Stimulated activated naive B cell treated with anti-CD40 and anti-IgM and Interleukin-4, amounts not matched to agents 10 μg/mL and 1 μg/mL and 100 μg/mL, for 72 hours (primary cell): ENCODE measurements at regions not wholly inside any gene's neighbourhood (a gene's known extent, or its start where the extent isn't known, plus 50 kb on each side); places are given as distances from the start of the nearest gene placed in this dataset.
"Not testable (repeated sequence)": the region's sequence is repeated elsewhere in the genome, so short reads cannot be mapped to it uniquely, and the experiment has no call there.

Source experiments
- ATAC-seq, 2 donors: fragments of 150-1000 bp; cut with Tn5 transposase; replicated peaks; 2 replicates each; pipeline ENCODE4 v1.10.0; 2021; ENCODE audit warnings: moderate library complexity in 1 of 2
- DNase-seq: peaks from one replicate; pipeline ENCODE4 v3.0.0; 2021
- H3K27ac Mint-ChIP-seq: one replicate; pipeline ENCODE4 v1.8.0; 2022; ENCODE audit warnings: mild to moderate bottlenecking, mixed read lengths
- H3K27me3 Mint-ChIP-seq, 2 donors: one replicate each; pipeline ENCODE4 v1.8.0; 2022; ENCODE audit warnings: mixed read lengths in 2 of 2
- H3K36me3 Mint-ChIP-seq, 2 donors: one replicate each; pipeline ENCODE4 v1.8.0; 2022; ENCODE audit warnings: mixed read lengths in 2 of 2, mild to moderate bottlenecking in 1 of 2
- H3K4me1 Mint-ChIP-seq, 2 donors: one replicate each; pipeline ENCODE4 v1.8.0; 2022; ENCODE audit warnings: mixed read lengths in 2 of 2, mild to moderate bottlenecking in 1 of 2
- H3K4me3 Mint-ChIP-seq, 2 donors: one replicate each; pipeline ENCODE4 v1.8.0; 2022; ENCODE audit warnings: mild to moderate bottlenecking in 2 of 2, mixed read lengths in 2 of 2, moderate library complexity in 1 of 2
- H3K9me3 Mint-ChIP-seq, 2 donors: one replicate each; pipeline ENCODE4 v1.8.0; 2022; ENCODE audit warnings: mixed read lengths in 2 of 2, mild to moderate bottlenecking in 1 of 2

DNA sequence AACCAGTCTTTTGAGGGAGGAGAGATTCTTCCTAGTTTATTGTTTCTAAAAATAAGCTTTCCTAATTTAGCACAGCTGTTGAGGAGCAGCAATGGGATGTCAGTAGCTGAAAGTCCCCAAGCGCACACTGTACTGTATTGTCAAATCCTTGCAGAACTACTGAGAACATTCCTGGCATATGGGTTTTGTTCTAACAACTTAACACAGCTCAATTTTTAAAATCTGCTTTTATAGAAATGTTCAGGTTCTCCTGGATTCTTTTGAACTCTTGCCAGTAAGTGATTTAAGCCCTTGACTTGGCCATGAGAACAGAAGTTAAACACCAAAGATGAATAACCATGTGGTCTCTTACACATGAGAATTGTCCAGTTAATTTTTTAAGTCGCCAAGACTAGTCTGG lies 218.6 kb downstream of the FAT3 start:
- DNase-seq: no peak

GRCh38 chr11:92447586-92447985 lies 223.0 kb downstream of the FAT3 start:
- Mint-ChIP-seq H3K27me3 (peaks cover 0 to 4% of the 10 kb centered on the region in 2 donors), H3K36me3 (no peaks in the 10 kb centered on the region), H3K9me3 (no peaks in the 10 kb centered on the region), H3K4me3 (no peak overlapping the region), H3K4me1 (peaks cover 0 to 2% of the 10 kb centered on the region in 2 donors), H3K27ac (no peak overlapping the region)
- no peak for DNase-seq
- ATAC-seq: no peak

More for the DNA sequence above, 218.6 kb downstream of the FAT3 start:
- no peak overlapping the region for H3K4me3 Mint-ChIP-seq
- no peaks in the 10 kb centered on the region for H3K9me3 Mint-ChIP-seq
- H3K27ac Mint-ChIP-seq: no peak overlapping the region
- H3K4me1 Mint-ChIP-seq: no peaks in the 10 kb centered on the region
- ATAC-seq: no peak
- H3K36me3 Mint-ChIP-seq: no peaks in the 10 kb centered on the region
- H3K27me3 Mint-ChIP-seq: peaks cover 0 to 4% of the 10 kb centered on the region in 2 donors

- no peak overlapping the region for H3K27ac Mint-ChIP-seq
- DNase-seq: no peak
- no peak for ATAC-seq
- H3K27me3 Mint-ChIP-seq: no peaks in the 10 kb centered on the region
- H3K4me1 Mint-ChIP-seq: peaks cover 0 to 2% of the 10 kb centered on the region in 2 donors
- no peaks in the 10 kb centered on the region for H3K9me3 Mint-ChIP-seq
- H3K4me3 Mint-ChIP-seq: no peak overlapping the region
- no peaks in the 10 kb centered on the region for H3K36me3 Mint-ChIP-seq
These were observed 224.6 kb downstream of the FAT3 start for GRCh38 chr11:92449222-92449621.

GRCh38 chr11:92449780-92450179 lies 225.2 kb downstream of the FAT3 start:
- H3K27me3 Mint-ChIP-seq: no peaks in the 10 kb centered on the region
- no peak overlapping the region for H3K27ac Mint-ChIP-seq
- H3K36me3 Mint-ChIP-seq: no peaks in the 10 kb centered on the region
- DNase-seq (no peak), ATAC-seq (peak; percentile 76 to 81)
- H3K4me3 Mint-ChIP-seq: no peak overlapping the region
- H3K9me3 Mint-ChIP-seq: no peaks in the 10 kb centered on the region
- H3K4me1 Mint-ChIP-seq: peaks cover 0 to 2% of the 10 kb centered on the region in 2 donors

DNA sequence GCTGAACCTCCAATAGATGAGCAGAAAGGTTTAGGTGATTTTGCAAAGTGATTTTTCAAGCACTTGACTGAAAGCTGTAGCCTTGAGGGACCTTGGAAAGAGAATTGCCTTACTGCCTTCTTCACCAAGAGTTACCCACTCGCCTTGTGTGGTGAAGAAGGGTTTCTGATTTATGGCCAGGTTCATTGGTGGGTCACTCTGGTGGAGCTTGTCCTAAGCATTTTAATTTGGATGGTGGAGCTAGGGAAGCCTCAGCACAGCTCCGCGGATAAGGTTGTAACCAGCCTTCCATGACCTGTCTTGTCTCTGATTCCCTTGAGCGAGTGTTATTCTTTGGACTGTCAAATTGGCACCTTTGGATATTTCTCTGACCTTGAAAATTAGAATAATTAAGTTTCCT lies 226.4 kb downstream of the FAT3 start:
- ATAC-seq (no peak), DNase-seq (no peak)
- H3K9me3 Mint-ChIP-seq: no peaks in the 10 kb centered on the region
- H3K4me3 Mint-ChIP-seq: no peak overlapping the region
- peaks cover 0 to 2% of the 10 kb centered on the region in 2 donors for H3K4me1 Mint-ChIP-seq
- no peaks in the 10 kb centered on the region for H3K36me3 Mint-ChIP-seq
- no peaks in the 10 kb centered on the region for H3K27me3 Mint-ChIP-seq
- no peak overlapping the region for H3K27ac Mint-ChIP-seq

GRCh38 chr11:92453055-92453454 lies 228.4 kb downstream of the FAT3 start:
- H3K27ac Mint-ChIP-seq: no peak overlapping the region
- H3K36me3 Mint-ChIP-seq: no peaks in the 10 kb centered on the region
- peaks cover 0 to 2% of the 10 kb centered on the region in 2 donors for H3K4me1 Mint-ChIP-seq
- H3K27me3 Mint-ChIP-seq: no peaks in the 10 kb centered on the region
- ATAC-seq: peak; percentile 51 to 54
- no peaks in the 10 kb centered on the region for H3K9me3 Mint-ChIP-seq
- no peak for DNase-seq
- H3K4me3 Mint-ChIP-seq: no peak overlapping the region

- no peaks in the 10 kb centered on the region for H3K27me3 Mint-ChIP-seq
- DNase-seq (no peak), ATAC-seq (no peak)
- H3K36me3 Mint-ChIP-seq: no peaks in the 10 kb centered on the region
- no peak overlapping the region for H3K27ac Mint-ChIP-seq
- H3K9me3 Mint-ChIP-seq: no peaks in the 10 kb centered on the region
- H3K4me3 Mint-ChIP-seq: no peak overlapping the region
- no peaks in the 10 kb centered on the region for H3K4me1 Mint-ChIP-seq
These were observed 230.7 kb downstream of the FAT3 start for GRCh38 chr11:92455210-92455790.

DNA sequence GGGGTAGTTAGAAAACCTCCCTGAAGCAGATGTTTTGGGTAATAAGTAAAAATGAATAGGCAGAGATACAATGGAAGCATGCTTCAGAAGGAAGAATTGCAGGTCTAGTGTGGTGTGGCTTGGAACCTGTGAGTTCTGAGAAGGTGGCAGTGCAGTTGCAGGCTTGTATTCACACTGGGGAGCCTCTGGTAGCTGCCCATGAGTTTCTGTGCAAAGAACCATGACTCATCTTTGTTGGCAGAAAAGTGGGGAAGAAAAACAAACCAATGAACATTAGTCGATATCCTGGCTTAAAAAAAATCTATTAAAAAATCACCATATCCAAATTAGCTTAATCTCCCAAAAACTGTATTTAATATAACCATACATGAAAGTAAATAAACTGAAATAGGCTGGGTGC lies 232.6 kb downstream of the FAT3 start:
- no peak for DNase-seq
- no peak for ATAC-seq
- H3K27ac Mint-ChIP-seq: no peak overlapping the region

GRCh38 chr11:92458486-92458885 lies 233.9 kb downstream of the FAT3 start:
- no peak overlapping the region for H3K27ac Mint-ChIP-seq
- H3K36me3 Mint-ChIP-seq: no peaks in the 10 kb centered on the region
- H3K27me3 Mint-ChIP-seq: no peaks in the 10 kb centered on the region
- H3K4me1 Mint-ChIP-seq: no peaks in the 10 kb centered on the region
- no peaks in the 10 kb centered on the region for H3K9me3 Mint-ChIP-seq
- DNase-seq: no peak
- ATAC-seq: no peak
- H3K4me3 Mint-ChIP-seq: no peak overlapping the region

More for the DNA sequence above, 232.6 kb downstream of the FAT3 start:
- Mint-ChIP-seq H3K27me3 (no peaks in the 10 kb centered on the region), H3K9me3 (no peaks in the 10 kb centered on the region), H3K4me3 (no peak overlapping the region), H3K36me3 (no peaks in the 10 kb centered on the region), H3K4me1 (no peaks in the 10 kb centered on the region)

- H3K9me3 Mint-ChIP-seq: no peaks in the 10 kb centered on the region
- no peak overlapping the region for H3K4me3 Mint-ChIP-seq
- H3K27ac Mint-ChIP-seq: no peak overlapping the region
- no peaks in the 10 kb centered on the region for H3K36me3 Mint-ChIP-seq
- no peak for DNase-seq
- no peak for ATAC-seq
- no peaks in the 10 kb centered on the region for H3K27me3 Mint-ChIP-seq
- H3K4me1 Mint-ChIP-seq: no peaks in the 10 kb centered on the region
These were observed 235.6 kb downstream of the FAT3 start for GRCh38 chr11:92460213-92460612.

DNA sequence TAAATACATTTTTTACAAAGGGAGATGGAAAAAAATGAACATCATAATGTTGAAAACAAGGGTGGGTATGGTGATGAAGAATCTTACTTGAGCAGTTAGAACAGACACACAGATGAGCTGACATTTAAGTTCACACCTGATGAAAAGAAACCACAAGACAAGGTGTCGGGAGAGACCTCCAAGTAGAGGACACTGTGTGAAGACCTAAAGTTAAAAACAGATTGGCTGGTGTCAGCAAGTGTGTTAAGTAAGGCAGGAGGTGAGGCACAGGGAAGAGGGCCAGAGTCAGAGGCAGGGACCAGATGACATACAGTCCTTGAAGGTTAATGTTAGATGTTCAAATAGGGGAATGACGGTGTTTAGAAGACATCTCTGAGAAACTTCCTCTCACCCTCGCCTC lies 236.8 kb downstream of the FAT3 start:
- Mint-ChIP-seq H3K4me1 (no peaks in the 10 kb centered on the region), H3K4me3 (no peak overlapping the region), H3K27ac (no peak overlapping the region), H3K36me3 (no peaks in the 10 kb centered on the region), H3K27me3 (no peaks in the 10 kb centered on the region), H3K9me3 (no peaks in the 10 kb centered on the region)
- ATAC-seq (no peak), DNase-seq (no peak)

DNA sequence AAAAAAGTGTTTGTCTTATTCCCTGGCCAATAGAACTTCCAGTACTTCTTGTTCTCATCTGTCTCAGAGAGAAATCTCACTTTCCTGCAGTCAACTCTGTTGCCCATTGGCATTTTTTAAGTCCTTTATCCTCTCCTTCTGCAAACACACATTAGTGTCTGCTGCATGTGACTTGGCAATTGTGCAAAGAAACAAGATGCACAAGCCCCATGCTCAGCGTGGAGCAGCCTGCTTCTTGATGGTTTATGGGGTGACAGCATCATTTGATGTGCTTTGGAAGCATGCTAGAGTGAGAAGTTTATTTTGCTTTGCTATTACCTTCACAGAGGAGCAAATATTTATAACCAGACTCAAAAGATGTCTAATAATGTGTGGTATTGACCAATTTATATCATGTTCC lies 238.2 kb downstream of the FAT3 start:
- Mint-ChIP-seq H3K27ac (no peak overlapping the region), H3K4me3 (no peak overlapping the region), H3K36me3 (no peaks in the 10 kb centered on the region), H3K9me3 (no peaks in the 10 kb centered on the region), H3K4me1 (no peaks in the 10 kb centered on the region), H3K27me3 (no peaks in the 10 kb centered on the region)
- ATAC-seq (no peak), DNase-seq (no peak)

DNA sequence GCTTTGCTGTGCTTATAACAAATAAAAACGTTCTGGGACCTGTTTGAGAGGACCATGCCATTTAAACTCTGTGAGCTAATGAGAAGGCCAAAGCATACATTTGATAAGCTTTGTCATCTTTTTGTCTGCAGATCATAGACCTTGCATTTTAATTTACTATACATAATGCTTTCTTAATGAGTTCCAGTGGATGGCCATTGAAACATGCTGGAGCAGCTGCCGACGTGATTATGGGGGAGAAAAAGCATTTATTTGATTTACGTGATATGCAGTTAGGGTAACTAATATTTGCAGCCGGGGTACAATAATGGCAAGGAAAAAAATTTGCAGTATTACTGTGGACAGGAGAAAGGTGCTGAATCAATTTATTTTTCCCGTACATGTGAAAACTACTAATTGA lies 240.2 kb downstream of the FAT3 start:
- DNase-seq: no peak
- no peak overlapping the region for H3K4me3 Mint-ChIP-seq
- H3K4me1 Mint-ChIP-seq: no peaks in the 10 kb centered on the region
- no peaks in the 10 kb centered on the region for H3K27me3 Mint-ChIP-seq
- peaks cover 0 to 3% of the 10 kb centered on the region in 2 donors for H3K9me3 Mint-ChIP-seq
- no peaks in the 10 kb centered on the region for H3K36me3 Mint-ChIP-seq
- no peak overlapping the region for H3K27ac Mint-ChIP-seq
- ATAC-seq: no peak

GRCh38 chr11:92465410-92465809 lies 240.8 kb downstream of the FAT3 start:
- not testable (repeated sequence) for H3K27me3 Mint-ChIP-seq, DNase-seq, ATAC-seq, H3K9me3 Mint-ChIP-seq, H3K4me3 Mint-ChIP-seq, H3K36me3 Mint-ChIP-seq, H3K4me1 Mint-ChIP-seq, H3K27ac Mint-ChIP-seq

DNA sequence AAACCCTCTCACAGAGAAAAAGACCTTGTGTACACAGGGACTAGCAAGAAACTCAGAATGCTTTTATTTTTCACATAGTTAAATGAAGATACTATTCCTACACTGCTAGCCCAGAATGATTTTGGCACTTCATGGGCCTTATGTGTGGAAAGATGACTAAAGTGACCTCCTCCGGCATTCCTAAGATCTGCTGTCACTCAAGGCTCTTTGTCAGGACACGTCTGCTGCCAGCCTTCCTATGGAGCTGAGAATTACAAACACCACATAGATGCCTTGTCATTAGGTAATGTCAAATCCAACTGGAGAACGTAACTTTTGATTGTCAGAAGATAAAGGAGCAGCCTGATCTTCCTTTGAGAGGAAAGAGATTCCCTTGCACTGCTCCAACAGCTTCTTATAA lies 249.1 kb downstream of the FAT3 start:
- DNase-seq (no peak), ATAC-seq (no peak)
- no peak overlapping the region for H3K4me3 Mint-ChIP-seq
- H3K36me3 Mint-ChIP-seq: no peaks in the 10 kb centered on the region
- H3K27ac Mint-ChIP-seq: no peak overlapping the region
- peaks cover 2 to 3% of the 10 kb centered on the region in 2 donors for H3K9me3 Mint-ChIP-seq
- no peaks in the 10 kb centered on the region for H3K4me1 Mint-ChIP-seq
- no peaks in the 10 kb centered on the region for H3K27me3 Mint-ChIP-seq

DNA sequence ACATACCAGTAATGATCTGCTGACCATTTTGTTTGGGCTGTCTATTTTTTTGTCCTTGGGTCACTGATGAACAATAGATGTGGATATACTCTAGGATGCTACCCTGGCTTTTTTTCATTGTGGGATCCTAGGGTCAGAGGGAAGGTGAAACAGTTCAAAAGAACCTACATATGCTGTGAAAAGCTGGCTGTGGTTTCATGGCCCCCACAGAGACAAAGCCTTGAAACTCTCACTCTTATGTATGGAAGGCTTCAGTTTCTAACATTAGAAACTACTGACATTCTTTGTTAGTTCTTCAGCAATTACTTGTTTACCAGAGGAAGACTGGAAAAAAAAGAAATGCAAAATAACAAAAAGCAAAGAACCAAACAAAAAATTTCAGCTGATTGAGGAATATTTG lies 250.7 kb downstream of the FAT3 start:
- Mint-ChIP-seq H3K36me3 (no peaks in the 10 kb centered on the region), H3K4me3 (no peak overlapping the region), H3K27ac (no peak overlapping the region), H3K27me3 (no peaks in the 10 kb centered on the region), H3K4me1 (no peaks in the 10 kb centered on the region), H3K9me3 (peaks cover 2 to 3% of the 10 kb centered on the region in 2 donors)
- no peak for DNase-seq
- no peak for ATAC-seq
